NB4 (cell line): ENCODE measurements at regions not wholly inside any gene's neighbourhood (a gene's known extent, or its start where the extent isn't known, plus 50 kb on each side); places are given as distances from the start of the nearest gene placed in this dataset.

Source experiments
- POLR2A ChIP-seq: IDR thresholded peaks from 2 replicates; pipeline ENCODE4 v1.6.1; 2011; ENCODE audit warnings: mild to moderate bottlenecking; ENCODE audit not compliant: insufficient read length; ENCODE audit errors: extremely low read depth
- TF ChIP-seq, protein P1 (sequence below): IDR thresholded peaks from one replicate; pipeline ENCODE4 v1.5.1; 2012; ENCODE audit warnings: low read depth, low read length

- no peak for TF ChIP-seq POLR2A
- TF ChIP-seq, protein P1, sequence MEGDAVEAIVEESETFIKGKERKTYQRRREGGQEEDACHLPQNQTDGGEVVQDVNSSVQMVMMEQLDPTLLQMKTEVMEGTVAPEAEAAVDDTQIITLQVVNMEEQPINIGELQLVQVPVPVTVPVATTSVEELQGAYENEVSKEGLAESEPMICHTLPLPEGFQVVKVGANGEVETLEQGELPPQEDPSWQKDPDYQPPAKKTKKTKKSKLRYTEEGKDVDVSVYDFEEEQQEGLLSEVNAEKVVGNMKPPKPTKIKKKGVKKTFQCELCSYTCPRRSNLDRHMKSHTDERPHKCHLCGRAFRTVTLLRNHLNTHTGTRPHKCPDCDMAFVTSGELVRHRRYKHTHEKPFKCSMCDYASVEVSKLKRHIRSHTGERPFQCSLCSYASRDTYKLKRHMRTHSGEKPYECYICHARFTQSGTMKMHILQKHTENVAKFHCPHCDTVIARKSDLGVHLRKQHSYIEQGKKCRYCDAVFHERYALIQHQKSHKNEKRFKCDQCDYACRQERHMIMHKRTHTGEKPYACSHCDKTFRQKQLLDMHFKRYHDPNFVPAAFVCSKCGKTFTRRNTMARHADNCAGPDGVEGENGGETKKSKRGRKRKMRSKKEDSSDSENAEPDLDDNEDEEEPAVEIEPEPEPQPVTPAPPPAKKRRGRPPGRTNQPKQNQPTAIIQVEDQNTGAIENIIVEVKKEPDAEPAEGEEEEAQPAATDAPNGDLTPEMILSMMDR = no peak
Measured at GRCh38 chr2:75862547-75862946, 151.8 kb upstream of the GCFC2 start.
